K562 (cell line): ENCODE measurements at regions not wholly inside any gene's neighbourhood (a gene's known extent, or its start where the extent isn't known, plus 50 kb on each side); places are given as distances from the start of the nearest gene placed in this dataset.

Experiments used
- ATAC-seq: fragments of 200-7000 bp; cut with Tn5 transposase; 3 replicates; pipeline ENCODE4 v1.9.1; 2020; ENCODE audit warnings: moderate library complexity
- BruUV-seq: library from RNA; stranded (reverse); fragments of 400-500 nt; replicated peaks from 2 replicates; lab custom pipeline; 2021; lab: Mats Ljungman, UMichigan
- CTCF ChIA-PET: fragments of 300-600 bp; formaldehyde crosslinking; extraction: SDS; loops from one replicate; lab custom pipeline; 2021; ENCODE audit warnings: low intra/inter-chr PET ratio; lab: Yijun Ruan, JAX
- POLR2A ChIA-PET: fragments of 300-600, 350-650 bp; sonication (Branson Sonifier 250); formaldehyde crosslinking; extraction: SDS; loops from one replicate; lab custom pipeline; 2021; ENCODE audit warnings: antibody characterized with exemption, inconsistent platforms; lab: Yijun Ruan, JAX
- DNase-seq, 4 experiments: peaks; one replicate each; pipeline versions ENCODE4 v3.0.0 to v3.0.0-alpha.2; 2011 to 2018; ENCODE audit warnings: low spot score in 3 of 4, mixed read lengths in 3 of 4; ENCODE audit errors: extremely low read depth in 1 of 4
- FAIRE-seq: peaks from 2 replicates; lab custom pipeline; 2011; peaks lifted over from hg19 to GRCh38; lab: Jason Lieb, UNC
- H2AFZ ChIP-seq: 2 replicates; pipeline ENCODE4 v1.6.0; 2011; ENCODE audit warnings: low read depth, low read length, control low read depth, inconsistent platforms
- H3K27ac ChIP-seq: fragments of 200-600 bp; 3 replicates; pipeline ENCODE4 v1.8.0; 2011; ENCODE audit warnings: low read depth, mild to moderate bottlenecking, control low read depth, inconsistent platforms, low read length, moderate library complexity, mixed read lengths; ENCODE audit errors: extremely low read depth
- H3K27me3 ChIP-seq, 2 experiments: fragments of 300-600 bp in 1 of 2; 2 replicates in 1 of 2; 3 replicates in 1 of 2; pipeline versions ENCODE4 v1.6.0 to v1.8.0; 2011; ENCODE audit warnings: inconsistent platforms in 2 of 2, low read length in 2 of 2, mild to moderate bottlenecking in 1 of 2, mixed read lengths in 1 of 2, moderate library complexity in 1 of 2; ENCODE audit not compliant: control insufficient read depth in 2 of 2, insufficient read depth in 2 of 2
- H3K36me3 ChIP-seq: fragments of 300-600 bp; 3 replicates; pipeline ENCODE4 v1.8.0; 2011; ENCODE audit warnings: mild to moderate bottlenecking, low read length, inconsistent platforms; ENCODE audit not compliant: control insufficient read depth, insufficient read depth
- H3K4me1 ChIP-seq, 2 experiments: fragments of 200-600 bp in 1 of 2; replicated peaks in 1 of 2; 2 replicates in 1 of 2; 3 replicates in 1 of 2; pipeline versions ENCODE4 v1.5.1 to v1.8.0; 2011; ENCODE audit warnings: inconsistent platforms in 2 of 2, low read length in 2 of 2, mild to moderate bottlenecking in 1 of 2, mixed read lengths in 1 of 2, moderate library complexity in 1 of 2; ENCODE audit not compliant: control insufficient read depth in 2 of 2, insufficient read depth in 2 of 2
- H3K4me2 ChIP-seq: 2 replicates; pipeline ENCODE4 v1.6.1; 2011; ENCODE audit warnings: low read length, control low read depth, inconsistent platforms, mixed read lengths; ENCODE audit not compliant: insufficient read depth
- H3K4me3 ChIP-seq: fragments of 200-600 bp; sonication (generic), shearing (Covaris generic); 2 replicates; pipeline ENCODE4 v1.5.1; 2016; ENCODE audit warnings: control low read depth, inconsistent platforms
- H3K79me2 ChIP-seq: fragments of 200-600 bp; 3 replicates; pipeline ENCODE4 v1.8.0; 2011; ENCODE audit warnings: low read length, inconsistent platforms; ENCODE audit not compliant: control insufficient read depth, insufficient read depth
- H3K9ac ChIP-seq, 2 experiments: 2 replicates each; pipeline versions ENCODE4 v1.6.0 to v1.6.1; 2011; ENCODE audit warnings: low read depth in 2 of 2, low read length in 2 of 2, control low read depth in 1 of 2, inconsistent platforms in 1 of 2, mild to moderate bottlenecking in 1 of 2, mixed read lengths in 1 of 2; ENCODE audit not compliant: insufficient read depth in 1 of 2
- H3K9me1 ChIP-seq: one replicate; pipeline ENCODE4 v1.6.0; 2011; ENCODE audit warnings: inconsistent platforms, mild to moderate bottlenecking, low read length, moderate library complexity; ENCODE audit not compliant: control insufficient read depth, insufficient read depth
- H3K9me3 ChIP-seq: replicated peaks from 2 replicates; pipeline ENCODE4 v1.5.1; 2011; ENCODE audit warnings: low read depth, low read length, inconsistent platforms; ENCODE audit not compliant: control insufficient read depth, insufficient read depth
- H4K20me1 ChIP-seq: replicated peaks from 2 replicates; pipeline ENCODE4 v1.6.1; 2011; ENCODE audit warnings: low read length, inconsistent platforms, mixed read lengths; ENCODE audit not compliant: control insufficient read depth, insufficient read depth
- CBX3 ChIP-seq, 2 experiments: IDR thresholded peaks; 1 replicate in 1 of 2; 2 replicates in 1 of 2; pipeline ENCODE4 v1.6.1; 2012; ENCODE audit warnings: inconsistent platforms in 2 of 2, low read length in 2 of 2, borderline replicate concordance in 1 of 2, control low read depth in 1 of 2
- DACH1 ChIP-seq: fragments of 450-650 bp; IDR thresholded peaks from 2 replicates; pipeline ENCODE4 v1.6.1; 2018; ENCODE audit not compliant: partially characterized antibody
- ETV1 ChIP-seq: fragments of 450-650 bp; conservative IDR thresholded peaks from 2 replicates; pipeline ENCODE4 v1.6.1; 2016; ENCODE audit warnings: missing genetic modification characterization, control low read depth, low read depth, missing compliant biosample characterization
- ILK ChIP-seq: fragments of 450-650 bp; IDR thresholded peaks from 2 replicates; pipeline ENCODE4 v1.6.1; 2016; ENCODE audit warnings: missing genetic modification characterization, low read depth, mild to moderate bottlenecking, missing compliant biosample characterization, moderate library complexity, borderline replicate concordance
- MAZ ChIP-seq, 2 experiments: fragments of 450-650 bp in 1 of 2; sonication (generic) in 1 of 2; formaldehyde crosslinking; IDR thresholded peaks in 1 of 2; conservative IDR thresholded peaks in 1 of 2; 2 replicates each; pipeline versions ENCODE4 v1.4.0 to v1.5.0; 2020; ENCODE audit warnings: mild to moderate bottlenecking in 1 of 2, missing genetic modification reagents in 1 of 2
- SAFB ChIP-seq: fragments of 200-400 bp; formaldehyde crosslinking; IDR thresholded peaks from 2 replicates; pipeline ENCODE4 v1.6.1; 2017; ENCODE audit warnings: low read depth, low read length, borderline replicate concordance
- TRIM28 ChIP-seq: fragments of 450-650 bp; IDR thresholded peaks from 2 replicates; pipeline ENCODE4 v1.6.1; 2017
- ZNF165 ChIP-seq: fragments of 250-450 bp; sonication (Bioruptor Pico); IDR thresholded peaks from 2 replicates; pipeline ENCODE4 v1.4.0; 2020; ENCODE audit warnings: borderline replicate concordance
- ZNF239 ChIP-seq: fragments of 250-450 bp; sonication (Bioruptor Pico); IDR thresholded peaks from 2 replicates; pipeline ENCODE4 v1.4.0; 2020; ENCODE audit warnings: mild to moderate bottlenecking
- ZNF444 ChIP-seq: fragments of 250-450 bp; sonication (Bioruptor Pico); IDR thresholded peaks from 2 replicates; pipeline ENCODE4 v1.4.0; 2020; ENCODE audit warnings: mild to moderate bottlenecking, moderate library complexity
- WGBS: fragments of 100-300 bp; shearing (Covaris generic); methylation state at CpG from one replicate; pipeline ENCODE4 v1.1.6; 2016; ENCODE audit warnings: low coverage, mixed read lengths; ENCODE audit not compliant: insufficient coverage; ENCODE audit errors: missing lambda C conversion rate; 5-methylcytosine and 5-hydroxymethylcytosine counted together
- in situ Hi-C: fragments of 300-500 bp; cut with MboI; formaldehyde crosslinking; loops from 4 replicates; pipeline ENCODE4 v1.15.0; 2018; ENCODE audit warnings: inconsistent platforms, mixed read lengths
- intact Hi-C: fragments of 100-400 bp; cut with micrococcal nuclease; formaldehyde crosslinking; loops from 2 replicates; pipeline ENCODE4 v1.14.2; 2022
- TF ChIP-seq, protein P1 (sequence below): sonication (generic); formaldehyde crosslinking; IDR thresholded peaks from 2 replicates; pipeline ENCODE4 v1.8.0; 2022; ENCODE audit warnings: missing genetic modification reagents, mild to moderate bottlenecking, borderline replicate concordance
- TF ChIP-seq, protein P2 (sequence below): IDR thresholded peaks from 3 replicates; pipeline ENCODE4 v1.6.1; 2011; ENCODE audit warnings: borderline replicate concordance, mild to moderate bottlenecking, moderate library complexity; ENCODE audit not compliant: insufficient read length; ENCODE audit errors: extremely low read depth

DNA sequence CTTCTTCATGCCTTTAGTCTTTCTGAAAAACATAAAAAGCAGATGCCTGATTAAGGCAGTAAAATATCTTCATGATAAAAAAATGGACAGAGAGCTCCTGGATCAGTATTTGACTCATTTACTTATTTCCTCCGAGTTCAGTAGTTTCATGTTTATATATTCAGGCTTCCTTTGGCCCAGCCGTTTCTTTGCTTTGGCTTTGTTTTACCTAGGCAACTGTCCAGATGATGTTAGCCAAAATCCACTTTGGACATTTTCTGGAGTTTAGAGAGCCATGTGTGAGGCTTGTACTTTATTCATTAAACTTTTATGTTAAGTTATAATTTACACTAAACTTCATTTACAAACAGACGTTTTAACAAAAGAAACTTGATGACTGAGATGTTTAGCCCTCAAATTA lies 307.1 kb upstream of the RSPO3 start:
- no peaks in the 10 kb centered on the region for H3K9me1 ChIP-seq
- in situ Hi-C loops (no loop called here), intact Hi-C loops (no loop called here)
- no peak for ATAC-seq
- no peaks in the 10 kb centered on the region for H3K4me1 ChIP-seq
- TF ChIP-seq MAZ (CRISPR knock-in tag; conservative IDR thresholded peaks at IDR 0.05 in 1 of 2, IDR thresholded peaks at IDR 0.05 in 1 of 2), result no peak
- TF ChIP-seq ETV1 (tag), result no peak
- TF ChIP-seq, protein P1, sequence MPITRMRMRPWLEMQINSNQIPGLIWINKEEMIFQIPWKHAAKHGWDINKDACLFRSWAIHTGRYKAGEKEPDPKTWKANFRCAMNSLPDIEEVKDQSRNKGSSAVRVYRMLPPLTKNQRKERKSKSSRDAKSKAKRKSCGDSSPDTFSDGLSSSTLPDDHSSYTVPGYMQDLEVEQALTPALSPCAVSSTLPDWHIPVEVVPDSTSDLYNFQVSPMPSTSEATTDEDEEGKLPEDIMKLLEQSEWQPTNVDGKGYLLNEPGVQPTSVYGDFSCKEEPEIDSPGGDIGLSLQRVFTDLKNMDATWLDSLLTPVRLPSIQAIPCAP (CRISPR knock-in tag), result no peak
- no peak for TF ChIP-seq TRIM28
- TF ChIP-seq, protein P2, sequence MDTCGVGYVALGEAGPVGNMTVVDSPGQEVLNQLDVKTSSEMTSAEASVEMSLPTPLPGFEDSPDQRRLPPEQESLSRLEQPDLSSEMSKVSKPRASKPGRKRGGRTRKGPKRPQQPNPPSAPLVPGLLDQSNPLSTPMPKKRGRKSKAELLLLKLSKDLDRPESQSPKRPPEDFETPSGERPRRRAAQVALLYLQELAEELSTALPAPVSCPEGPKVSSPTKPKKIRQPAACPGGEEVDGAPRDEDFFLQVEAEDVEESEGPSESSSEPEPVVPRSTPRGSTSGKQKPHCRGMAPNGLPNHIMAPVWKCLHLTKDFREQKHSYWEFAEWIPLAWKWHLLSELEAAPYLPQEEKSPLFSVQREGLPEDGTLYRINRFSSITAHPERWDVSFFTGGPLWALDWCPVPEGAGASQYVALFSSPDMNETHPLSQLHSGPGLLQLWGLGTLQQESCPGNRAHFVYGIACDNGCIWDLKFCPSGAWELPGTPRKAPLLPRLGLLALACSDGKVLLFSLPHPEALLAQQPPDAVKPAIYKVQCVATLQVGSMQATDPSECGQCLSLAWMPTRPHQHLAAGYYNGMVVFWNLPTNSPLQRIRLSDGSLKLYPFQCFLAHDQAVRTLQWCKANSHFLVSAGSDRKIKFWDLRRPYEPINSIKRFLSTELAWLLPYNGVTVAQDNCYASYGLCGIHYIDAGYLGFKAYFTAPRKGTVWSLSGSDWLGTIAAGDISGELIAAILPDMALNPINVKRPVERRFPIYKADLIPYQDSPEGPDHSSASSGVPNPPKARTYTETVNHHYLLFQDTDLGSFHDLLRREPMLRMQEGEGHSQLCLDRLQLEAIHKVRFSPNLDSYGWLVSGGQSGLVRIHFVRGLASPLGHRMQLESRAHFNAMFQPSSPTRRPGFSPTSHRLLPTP, result no peak
- TF ChIP-seq ILK, result no peak
- no peak for TF ChIP-seq CBX3 (IDR thresholded peaks at IDR 0.05; ENCODE audit: borderline replicate concordance in 1 of 2, low read length in 2 of 2)
- no peak for TF ChIP-seq ZNF444 (CRISPR knock-in tag)
- no peak for TF ChIP-seq ZNF239 (CRISPR knock-in tag)
- no peak for TF ChIP-seq SAFB
- no peak for TF ChIP-seq DACH1
- TF ChIP-seq ZNF165 (CRISPR knock-in tag), result no peak
- CTCF ChIA-PET, result no interaction called here
- POLR2A ChIA-PET, result no interaction called here
- no peak for FAIRE-seq
- H2AFZ ChIP-seq, result no peak overlapping the region
- H3K9ac ChIP-seq, result no peak overlapping the region
- WGBS, result 2% methylated on average over 3 of the region's 3 CpGs
- H4K20me1 ChIP-seq, result no peaks in the 10 kb centered on the region
- H3K27ac ChIP-seq, result no peak overlapping the region
- no peaks in the 10 kb centered on the region for H3K27me3 ChIP-seq
- H3K79me2 ChIP-seq, result no peaks in the 10 kb centered on the region
- DNase-seq, result no peak
- no TSS peak for BruUV-seq
- H3K9me3 ChIP-seq, result no peaks in the 10 kb centered on the region; the same call in 1 of the 2 replicates
- H3K4me3 ChIP-seq, result no peak overlapping the region
- H3K36me3 ChIP-seq, result no peaks in the 10 kb centered on the region
- no peak overlapping the region for H3K4me2 ChIP-seq
